GM23338 (cell line): ENCODE measurements at regions not wholly inside any gene's neighbourhood (a gene's known extent, or its start where the extent isn't known, plus 50 kb on each side); places are given as distances from the start of the nearest gene placed in this dataset.

ENCODE experiments used
- ATAC-seq: fragments of 200-7000 bp; cut with Tn5 transposase; 3 replicates; pipeline ENCODE4 v1.9.1; 2020
- DNase-seq: peaks from one replicate; pipeline ENCODE4 v3.0.0-alpha.2; 2015; ENCODE audit warnings: low spot score
- H2AFZ ChIP-seq: fragments of 200-600 bp; sonication (generic); 2 replicates; pipeline ENCODE4 v1.8.0; 2016; ENCODE audit warnings: antibody characterized with exemption, mild to moderate bottlenecking, moderate library complexity
- H3F3A ChIP-seq: fragments of 200-600 bp; sonication (generic); replicated peaks from 2 replicates; pipeline ENCODE4 v1.8.0; 2017; ENCODE audit warnings: antibody characterized with exemption, mixed run types, low read depth
- H3K27ac ChIP-seq: fragments of 200-600 bp; sonication (generic); 2 replicates; pipeline ENCODE4 v1.6.1; 2016; ENCODE audit warnings: low read depth
- H3K27me3 ChIP-seq: fragments of 200-600 bp; sonication (generic); 2 replicates; pipeline ENCODE4 v1.8.0; 2016; ENCODE audit warnings: mild to moderate bottlenecking, mixed run types, moderate library complexity; ENCODE audit not compliant: insufficient read depth
- H3K36me3 ChIP-seq: fragments of 200-600 bp; sonication (generic); 2 replicates; pipeline ENCODE4 v1.8.0; 2016; ENCODE audit warnings: mild to moderate bottlenecking; ENCODE audit not compliant: insufficient read depth
- H3K4me1 ChIP-seq: fragments of 200-600 bp; sonication (generic); 2 replicates; pipeline ENCODE4 v1.8.0; 2016; ENCODE audit warnings: mild to moderate bottlenecking, moderate library complexity; ENCODE audit not compliant: insufficient read depth
- H3K4me2 ChIP-seq: fragments of 200-600 bp; sonication (generic); 2 replicates; pipeline ENCODE4 v1.7.1; 2017; ENCODE audit warnings: mixed run types
- H3K4me3 ChIP-seq: fragments of 200-600 bp; sonication (generic); 2 replicates; pipeline ENCODE4 v1.6.1; 2016; ENCODE audit warnings: mixed run types
- H3K79me2 ChIP-seq: fragments of 200-600 bp; sonication (generic); replicated peaks from 2 replicates; pipeline ENCODE4 v1.8.0; 2017; ENCODE audit warnings: mild to moderate bottlenecking; ENCODE audit not compliant: insufficient read depth
- H3K9me2 ChIP-seq: fragments of 200-600 bp; sonication (generic); 2 replicates; pipeline ENCODE4 v1.8.0; 2017; ENCODE audit not compliant: insufficient read depth
- H4K20me1 ChIP-seq: fragments of 200-600 bp; sonication (generic); replicated peaks from 2 replicates; pipeline ENCODE4 v1.8.0; 2017; ENCODE audit warnings: mild to moderate bottlenecking; ENCODE audit not compliant: insufficient read depth
- H3K27ac Mint-ChIP-seq: 2 replicates; pipeline ENCODE4 v1.8.0; 2020; ENCODE audit warnings: inconsistent platforms, mild to moderate bottlenecking, moderate library complexity, mixed read lengths
- H3K27me3 Mint-ChIP-seq: 3 replicates; pipeline ENCODE4 v1.8.0; 2022; ENCODE audit warnings: low read depth, mild to moderate bottlenecking, moderate library complexity, mixed read lengths, inconsistent platforms; ENCODE audit not compliant: insufficient read depth, poor library complexity
- H3K36me3 Mint-ChIP-seq: 3 replicates; pipeline ENCODE4 v1.8.0; 2021; ENCODE audit warnings: low read depth, mild to moderate bottlenecking, inconsistent platforms, moderate library complexity, mixed read lengths
- H3K4me1 Mint-ChIP-seq: 3 replicates; pipeline ENCODE4 v1.8.0; 2020; ENCODE audit warnings: mild to moderate bottlenecking, inconsistent platforms, mixed read lengths
- H3K4me3 Mint-ChIP-seq: 3 replicates; pipeline ENCODE4 v1.8.0; 2021; ENCODE audit warnings: moderate library complexity, mild to moderate bottlenecking, inconsistent platforms, mixed read lengths
- H3K9me3 Mint-ChIP-seq: 3 replicates; pipeline ENCODE4 v1.8.0; 2020; ENCODE audit warnings: moderate library complexity, mild to moderate bottlenecking, inconsistent platforms, mixed read lengths
- CREB1 ChIP-seq: fragments of 250-450 bp; sonication (Bioruptor Pico); IDR thresholded peaks from 2 replicates; pipeline ENCODE4 v1.5.0; 2020; ENCODE audit warnings: low read depth, mild to moderate bottlenecking, moderate library complexity
- EZH2 ChIP-seq: fragments of 200-600 bp; sonication (generic); IDR thresholded peaks from one replicate; pipeline ENCODE4 v1.8.0; 2017; ENCODE audit warnings: antibody characterized with exemption, mild to moderate bottlenecking, low read depth; ENCODE audit not compliant: unreplicated experiment
- NANOG ChIP-seq: IDR thresholded peaks from 2 replicates; pipeline ENCODE4 v1.6.1; 2016; ENCODE audit warnings: antibody characterized with exemption, borderline replicate concordance
- ZNF114 ChIP-seq: fragments of 250-450 bp; sonication (Bioruptor Pico); IDR thresholded peaks from 2 replicates; pipeline ENCODE4 v1.5.0; 2020; ENCODE audit warnings: mild to moderate bottlenecking, moderate library complexity
- TF ChIP-seq, protein P1 (sequence below): IDR thresholded peaks from one replicate; pipeline ENCODE4 v1.6.1; 2018; ENCODE audit warnings: antibody characterized with exemption; ENCODE audit not compliant: unreplicated experiment
- TF ChIP-seq, protein P2 (sequence below): IDR thresholded peaks from 2 replicates; pipeline ENCODE4 v1.6.1; 2016; ENCODE audit warnings: antibody characterized with exemption
- TF ChIP-seq, protein P3 (sequence below), 2 experiments: fragments of 200-600 bp in 1 of 2; sonication (generic) in 1 of 2; conservative IDR thresholded peaks; 2 replicates each; pipeline versions ENCODE4 v1.5.1 to v1.6.1; 2016 to 2017; ENCODE audit warnings: antibody characterized with exemption in 2 of 2, low read depth in 2 of 2, mild to moderate bottlenecking in 2 of 2, moderate library complexity in 1 of 2

DNA sequence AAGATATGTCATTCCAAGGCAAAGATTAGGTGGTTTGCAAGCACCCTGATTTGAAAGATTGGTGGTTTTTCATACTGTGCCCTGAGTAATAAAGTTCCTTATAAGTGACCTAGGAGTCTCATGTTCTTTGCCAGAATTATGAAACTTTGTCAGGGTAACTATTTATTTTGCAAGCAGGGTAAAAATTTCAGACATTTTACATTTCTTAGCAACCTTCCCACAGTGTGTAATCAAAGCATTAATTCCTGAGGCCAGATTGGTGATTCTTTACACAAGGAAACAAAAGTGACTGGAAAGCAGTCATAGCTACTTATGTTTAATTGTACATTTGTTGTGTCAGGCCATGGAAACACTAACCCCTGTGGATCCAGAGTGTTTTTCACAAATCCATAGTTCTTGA, 998.0 kb upstream of the B3GALT2 start (continued):
- no peak for TF ChIP-seq EZH2

DNA sequence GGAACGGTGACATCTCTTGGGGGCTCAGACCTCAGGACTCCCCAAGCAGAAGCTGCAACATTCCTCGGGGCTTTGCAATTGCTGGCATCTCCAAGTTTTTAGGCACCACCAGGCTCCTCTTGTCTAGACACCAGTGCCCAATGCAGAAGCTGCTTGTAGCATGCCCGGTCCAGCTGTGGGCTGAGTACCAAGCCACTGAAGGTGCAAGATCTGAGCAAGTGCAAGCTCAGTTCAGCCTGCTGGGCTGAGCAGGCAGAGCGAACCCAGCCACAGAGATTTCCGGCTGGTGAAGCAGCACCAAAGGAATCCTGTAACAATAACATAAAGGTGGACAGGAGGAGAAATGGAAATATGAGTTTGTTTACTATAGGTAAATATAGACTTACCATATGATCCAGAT, 995.4 kb upstream of the B3GALT2 start:
- Mint-ChIP-seq H3K4me3 (no peak overlapping the region), H3K36me3 (peaks cover 6% of the 10 kb centered on the region; the same call in 2 of the 3 replicates), H3K27me3 (no peaks in the 10 kb centered on the region), H3K27ac (no peak overlapping the region), H3K4me1 (no peaks in the 10 kb centered on the region), H3K9me3 (peaks cover 9% of the 10 kb centered on the region)
- Histone ChIP-seq H3K4me2 (no peak overlapping the region), H4K20me1 (no peaks in the 10 kb centered on the region), H3K27ac (no peak overlapping the region), H3K4me1 (no peaks in the 10 kb centered on the region; the same call in 1 of the 2 replicates), H3K36me3 (no peaks in the 10 kb centered on the region), H2AFZ (no peak overlapping the region), H3K4me3 (no peak overlapping the region), H3K9me2 (0 out of 2 replicates have a peak, but pooled peaks cover 5% of the 10 kb centered on the region), H3F3A (no peaks in the 10 kb centered on the region), H3K27me3 (no peaks in the 10 kb centered on the region), H3K79me2 (no peaks in the 10 kb centered on the region)
- ATAC-seq: no peak
- no peak for DNase-seq
- TF ChIP-seq, protein P1, sequence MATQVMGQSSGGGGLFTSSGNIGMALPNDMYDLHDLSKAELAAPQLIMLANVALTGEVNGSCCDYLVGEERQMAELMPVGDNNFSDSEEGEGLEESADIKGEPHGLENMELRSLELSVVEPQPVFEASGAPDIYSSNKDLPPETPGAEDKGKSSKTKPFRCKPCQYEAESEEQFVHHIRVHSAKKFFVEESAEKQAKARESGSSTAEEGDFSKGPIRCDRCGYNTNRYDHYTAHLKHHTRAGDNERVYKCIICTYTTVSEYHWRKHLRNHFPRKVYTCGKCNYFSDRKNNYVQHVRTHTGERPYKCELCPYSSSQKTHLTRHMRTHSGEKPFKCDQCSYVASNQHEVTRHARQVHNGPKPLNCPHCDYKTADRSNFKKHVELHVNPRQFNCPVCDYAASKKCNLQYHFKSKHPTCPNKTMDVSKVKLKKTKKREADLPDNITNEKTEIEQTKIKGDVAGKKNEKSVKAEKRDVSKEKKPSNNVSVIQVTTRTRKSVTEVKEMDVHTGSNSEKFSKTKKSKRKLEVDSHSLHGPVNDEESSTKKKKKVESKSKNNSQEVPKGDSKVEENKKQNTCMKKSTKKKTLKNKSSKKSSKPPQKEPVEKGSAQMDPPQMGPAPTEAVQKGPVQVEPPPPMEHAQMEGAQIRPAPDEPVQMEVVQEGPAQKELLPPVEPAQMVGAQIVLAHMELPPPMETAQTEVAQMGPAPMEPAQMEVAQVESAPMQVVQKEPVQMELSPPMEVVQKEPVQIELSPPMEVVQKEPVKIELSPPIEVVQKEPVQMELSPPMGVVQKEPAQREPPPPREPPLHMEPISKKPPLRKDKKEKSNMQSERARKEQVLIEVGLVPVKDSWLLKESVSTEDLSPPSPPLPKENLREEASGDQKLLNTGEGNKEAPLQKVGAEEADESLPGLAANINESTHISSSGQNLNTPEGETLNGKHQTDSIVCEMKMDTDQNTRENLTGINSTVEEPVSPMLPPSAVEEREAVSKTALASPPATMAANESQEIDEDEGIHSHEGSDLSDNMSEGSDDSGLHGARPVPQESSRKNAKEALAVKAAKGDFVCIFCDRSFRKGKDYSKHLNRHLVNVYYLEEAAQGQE: no peak
- TF ChIP-seq ZNF114: no peak
- TF ChIP-seq NANOG: no peak
- TF ChIP-seq, protein P2, sequence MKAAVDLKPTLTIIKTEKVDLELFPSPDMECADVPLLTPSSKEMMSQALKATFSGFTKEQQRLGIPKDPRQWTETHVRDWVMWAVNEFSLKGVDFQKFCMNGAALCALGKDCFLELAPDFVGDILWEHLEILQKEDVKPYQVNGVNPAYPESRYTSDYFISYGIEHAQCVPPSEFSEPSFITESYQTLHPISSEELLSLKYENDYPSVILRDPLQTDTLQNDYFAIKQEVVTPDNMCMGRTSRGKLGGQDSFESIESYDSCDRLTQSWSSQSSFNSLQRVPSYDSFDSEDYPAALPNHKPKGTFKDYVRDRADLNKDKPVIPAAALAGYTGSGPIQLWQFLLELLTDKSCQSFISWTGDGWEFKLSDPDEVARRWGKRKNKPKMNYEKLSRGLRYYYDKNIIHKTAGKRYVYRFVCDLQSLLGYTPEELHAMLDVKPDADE: no peak
- TF ChIP-seq CREB1 (CRISPR knock-in tag): no peak

DNA sequence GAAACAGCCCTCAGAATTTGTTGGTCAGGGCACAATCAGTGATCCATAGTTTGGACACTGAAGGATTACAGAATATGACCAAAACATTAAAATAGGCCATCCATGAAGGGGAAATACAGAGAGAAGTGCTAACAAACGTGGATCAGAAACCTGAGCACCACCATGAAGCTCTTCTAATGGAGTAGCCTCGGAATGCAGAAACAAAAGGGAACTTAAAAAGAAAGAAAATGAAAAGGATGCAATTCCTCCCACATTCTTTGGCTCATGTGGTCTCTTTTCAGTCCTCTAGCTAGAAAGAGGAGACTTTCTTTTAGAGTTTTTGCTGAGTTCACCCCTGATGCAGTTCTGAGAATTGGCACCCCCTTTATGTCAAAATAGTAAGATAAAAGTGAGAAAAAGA, 989.8 kb upstream of the B3GALT2 start:
- peak overlapping the region; percentile 45; the same call in 1 of the 2 replicates for H3K4me2 ChIP-seq
- H3K36me3 ChIP-seq: no peaks in the 10 kb centered on the region
- Mint-ChIP-seq H3K4me3 (no peak overlapping the region), H3K27me3 (no peaks in the 10 kb centered on the region), H3K36me3 (0 out of 3 replicates have a peak, but pooled peaks cover under 1% of the 10 kb centered on the region), H3K27ac (no peak overlapping the region; the same call in 1 of the 2 replicates), H3K4me1 (peaks cover 25% of the 10 kb centered on the region), H3K9me3 (peaks cover 5% of the 10 kb centered on the region)
- ATAC-seq: peak; percentile 78
- H3F3A ChIP-seq: no peaks in the 10 kb centered on the region
- H3K79me2 ChIP-seq: no peaks in the 10 kb centered on the region
- peaks cover 33% of the 10 kb centered on the region for H3K4me1 ChIP-seq
- H2AFZ ChIP-seq: no peak overlapping the region
- no peaks in the 10 kb centered on the region for H3K27me3 ChIP-seq
- H4K20me1 ChIP-seq: no peaks in the 10 kb centered on the region
- peak; percentile 74 for DNase-seq
- 0 out of 2 replicates have a peak, but pooled peaks cover 5% of the 10 kb centered on the region for H3K9me2 ChIP-seq
- H3K4me3 ChIP-seq: no peak overlapping the region
- peak overlapping the region; percentile 80 for H3K27ac ChIP-seq
- TF ChIP-seq, protein P3, sequence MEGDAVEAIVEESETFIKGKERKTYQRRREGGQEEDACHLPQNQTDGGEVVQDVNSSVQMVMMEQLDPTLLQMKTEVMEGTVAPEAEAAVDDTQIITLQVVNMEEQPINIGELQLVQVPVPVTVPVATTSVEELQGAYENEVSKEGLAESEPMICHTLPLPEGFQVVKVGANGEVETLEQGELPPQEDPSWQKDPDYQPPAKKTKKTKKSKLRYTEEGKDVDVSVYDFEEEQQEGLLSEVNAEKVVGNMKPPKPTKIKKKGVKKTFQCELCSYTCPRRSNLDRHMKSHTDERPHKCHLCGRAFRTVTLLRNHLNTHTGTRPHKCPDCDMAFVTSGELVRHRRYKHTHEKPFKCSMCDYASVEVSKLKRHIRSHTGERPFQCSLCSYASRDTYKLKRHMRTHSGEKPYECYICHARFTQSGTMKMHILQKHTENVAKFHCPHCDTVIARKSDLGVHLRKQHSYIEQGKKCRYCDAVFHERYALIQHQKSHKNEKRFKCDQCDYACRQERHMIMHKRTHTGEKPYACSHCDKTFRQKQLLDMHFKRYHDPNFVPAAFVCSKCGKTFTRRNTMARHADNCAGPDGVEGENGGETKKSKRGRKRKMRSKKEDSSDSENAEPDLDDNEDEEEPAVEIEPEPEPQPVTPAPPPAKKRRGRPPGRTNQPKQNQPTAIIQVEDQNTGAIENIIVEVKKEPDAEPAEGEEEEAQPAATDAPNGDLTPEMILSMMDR (conservative IDR thresholded peaks at IDR 0.05; ENCODE audit: low read depth in 2 of 2): no peak
- TF ChIP-seq, protein P2: no peak
- TF ChIP-seq, protein P1: no peak
